IMR-90 (cell line): ENCODE measurements at regions not wholly inside any gene's neighbourhood (a gene's known extent, or its start where the extent isn't known, plus 50 kb on each side); places are given as distances from the start of the nearest gene placed in this dataset.

ENCODE experiments used
- ATAC-seq: fragments of 200-7000 bp; cut with Tn5 transposase; 2 replicates; pipeline ENCODE4 v1.9.1; 2020; ENCODE audit warnings: low read depth, mild to moderate bottlenecking, moderate library complexity
- BruUV-seq: library from RNA; stranded (reverse); fragments of 400-500 nt; replicated peaks from 2 replicates; lab custom pipeline; 2021; lab: Mats Ljungman, UMichigan
- CTCF ChIA-PET: fragments of 300-600 bp; formaldehyde crosslinking; extraction: SDS; loops from one replicate; lab custom pipeline; 2021; ENCODE audit warnings: antibody characterized with exemption; lab: Yijun Ruan, JAX
- POLR2A ChIA-PET: fragments of 300-600 bp; sonication (Branson Sonifier 250); formaldehyde crosslinking; loops from one replicate; lab custom pipeline; 2022; ENCODE audit warnings: antibody characterized with exemption; ENCODE audit not compliant: unreplicated experiment; lab: Charles Lee
- DNase-seq: peaks from one replicate; pipeline ENCODE4 v3.0.0; 2013
- H2AFZ ChIP-seq: replicated peaks from 2 replicates; pipeline ENCODE3; 2013; ENCODE audit warnings: low read length, mild to moderate bottlenecking; ENCODE audit not compliant: poor library complexity
- H2AK5ac ChIP-seq: 2 replicates; pipeline ENCODE4 v1.6.1; 2013; ENCODE audit warnings: low read depth, low read length, inconsistent platforms
- H2AK9ac ChIP-seq: replicated peaks from 2 replicates; pipeline ENCODE3; 2013; ENCODE audit warnings: mild to moderate bottlenecking, low read depth, low read length, moderate library complexity; ENCODE audit not compliant: poor library complexity
- H2BK120ac ChIP-seq: 2 replicates; pipeline ENCODE4 v1.6.1; 2013; ENCODE audit warnings: low read depth, low read length, inconsistent platforms
- H2BK15ac ChIP-seq: 3 replicates; pipeline ENCODE4 v1.6.1; 2013; ENCODE audit warnings: low read depth, low read length, inconsistent platforms
- H2BK20ac ChIP-seq: 2 replicates; pipeline ENCODE4 v1.6.1; 2013; ENCODE audit warnings: low read depth, mild to moderate bottlenecking, inconsistent platforms, low read length, moderate library complexity
- H2BK5ac ChIP-seq: 2 replicates; pipeline ENCODE4 v1.6.1; 2013; ENCODE audit warnings: mild to moderate bottlenecking, low read depth, low read length, inconsistent platforms; ENCODE audit not compliant: poor library complexity, severe bottlenecking
- H3K14ac ChIP-seq: replicated peaks from 2 replicates; pipeline ENCODE4 v1.6.1; 2013; ENCODE audit warnings: low read depth, low read length, inconsistent platforms
- H3K18ac ChIP-seq: 2 replicates; pipeline ENCODE4 v1.6.1; 2013; ENCODE audit warnings: low read depth, low read length, control low read depth
- H3K23ac ChIP-seq: 2 replicates; pipeline ENCODE4 v1.6.1; 2013; ENCODE audit warnings: low read depth, low read length, inconsistent platforms
- H3K27ac ChIP-seq: 2 replicates; pipeline ENCODE4 v1.5.1; 2013; ENCODE audit warnings: mild to moderate bottlenecking, control low read depth, low read length; ENCODE audit not compliant: insufficient read depth
- H3K27me3 ChIP-seq: 2 replicates; pipeline ENCODE4 v1.6.1; 2013; ENCODE audit warnings: low read length; ENCODE audit not compliant: control insufficient read depth, insufficient read depth
- H3K36me3 ChIP-seq: 2 replicates; pipeline ENCODE4 v1.6.1; 2013; ENCODE audit warnings: low read length, mixed read lengths; ENCODE audit not compliant: control insufficient read depth, insufficient read depth
- H3K4ac ChIP-seq: 2 replicates; pipeline ENCODE4 v1.6.1; 2013; ENCODE audit warnings: low read depth, low read length, inconsistent platforms
- H3K4me1 ChIP-seq: 2 replicates; pipeline ENCODE4 v1.6.1; 2013; ENCODE audit warnings: low read length, mixed read lengths; ENCODE audit not compliant: control insufficient read depth, insufficient read depth
- H3K4me2 ChIP-seq: 2 replicates; pipeline ENCODE4 v1.6.1; 2013; ENCODE audit warnings: low read depth, mild to moderate bottlenecking, control low read depth, low read length, moderate library complexity
- H3K4me3 ChIP-seq: 2 replicates; pipeline ENCODE4 v1.5.1; 2013; ENCODE audit warnings: low read depth, mild to moderate bottlenecking, control low read depth, low read length, moderate library complexity; ENCODE audit not compliant: insufficient read depth
- H3K56ac ChIP-seq: 2 replicates; pipeline ENCODE4 v1.6.1; 2013; ENCODE audit warnings: low read length, inconsistent platforms; ENCODE audit not compliant: insufficient read depth; ENCODE audit errors: extremely low read depth
- H3K79me1 ChIP-seq, 2 experiments: 2 replicates each; pipeline ENCODE4 v1.6.1; 2013; ENCODE audit warnings: low read length in 2 of 2, inconsistent platforms in 1 of 2, low read depth in 1 of 2
- H3K9ac ChIP-seq: 2 replicates; pipeline ENCODE4 v1.6.1; 2013; ENCODE audit warnings: low read depth, low read length, control low read depth
- H3K9me1 ChIP-seq: 2 replicates; pipeline ENCODE4 v1.6.1; 2013; ENCODE audit warnings: low read length, inconsistent platforms; ENCODE audit not compliant: insufficient read depth
- H3K9me3 ChIP-seq: 2 replicates; pipeline ENCODE4 v1.6.1; 2013; ENCODE audit warnings: low read length; ENCODE audit not compliant: control insufficient read depth, insufficient read depth
- H4K20me1 ChIP-seq: 2 replicates; pipeline ENCODE4 v1.6.1; 2013; ENCODE audit warnings: low read length, inconsistent platforms; ENCODE audit not compliant: insufficient read depth
- H4K5ac ChIP-seq: 2 replicates; pipeline ENCODE4 v1.6.1; 2013; ENCODE audit warnings: mild to moderate bottlenecking, low read depth, low read length, control low read depth
- H4K8ac ChIP-seq, 2 experiments: 2 replicates each; pipeline ENCODE4 v1.6.1; 2013; ENCODE audit warnings: low read depth in 2 of 2, low read length in 2 of 2, control low read depth in 1 of 2, inconsistent platforms in 1 of 2
- H4K91ac ChIP-seq: 2 replicates; pipeline ENCODE4 v1.6.1; 2013; ENCODE audit warnings: low read depth, low read length, inconsistent platforms; ENCODE audit not compliant: insufficient read depth
- MXI1 ChIP-seq: IDR thresholded peaks from 2 replicates; pipeline ENCODE4 v1.6.1; 2012; ENCODE audit warnings: low read depth, mild to moderate bottlenecking, low read length, moderate library complexity, borderline replicate concordance
- NFE2L2 ChIP-seq: fragments of 150-350 bp; IDR thresholded peaks from 2 replicates; pipeline ENCODE4 v1.6.1; 2016; ENCODE audit warnings: low read depth, mild to moderate bottlenecking, low read length
- RAD21 ChIP-seq: IDR thresholded peaks from 2 replicates; pipeline ENCODE4 v1.6.1; 2012; ENCODE audit warnings: low read length, improper control_type of control experiment
- WGBS, 2 experiments: methylation state at CpG; one replicate each; pipeline versions ENCODE4 v1.1.5 to v1.1.7; 2013; ENCODE audit warnings: missing lambda C conversion rate in 2 of 2; ENCODE audit not compliant: insufficient read length in 1 of 2; ENCODE audit errors: extremely low coverage in 2 of 2; 5-methylcytosine and 5-hydroxymethylcytosine counted together
- dilution Hi-C: fragments of 300-500 bp; cut with HindIII; formaldehyde crosslinking; loops from one replicate; pipeline ENCODE4 v1.14.3; 2018; ENCODE audit warnings: low sequenced_read_pairs; ENCODE audit not compliant: unreplicated experiment
- in situ Hi-C: fragments of 300-500 bp; cut with MboI; formaldehyde crosslinking; loops from 3 replicates; pipeline ENCODE4 v1.14.3; 2019; ENCODE audit warnings: low sequenced_read_pairs, inconsistent platforms, mixed read lengths
- intact Hi-C: fragments of 100-400 bp; cut with micrococcal nuclease; formaldehyde crosslinking; loops from 2 replicates; pipeline ENCODE4 v1.10.0; 2022

DNA sequence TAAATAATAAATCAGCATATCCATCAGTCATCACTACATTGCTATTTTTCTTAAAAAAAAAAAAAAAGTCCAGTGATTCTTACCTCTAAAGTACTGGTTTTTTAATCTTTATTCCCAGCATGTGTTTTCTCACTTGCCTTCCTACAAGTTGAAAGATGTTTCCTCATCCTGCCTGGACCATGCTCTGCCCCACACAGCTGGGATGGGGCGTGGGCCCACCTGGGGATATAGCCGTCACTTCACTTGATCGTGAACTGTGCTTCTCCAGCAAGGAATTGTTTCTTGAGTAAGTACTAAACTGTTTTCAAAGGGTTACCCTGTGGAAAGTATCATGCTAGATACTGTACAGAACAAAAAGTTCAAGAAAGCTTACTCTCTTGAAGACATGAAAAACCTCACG lies 212.6 kb upstream of the HTR1E start:
- Histone ChIP-seq H3K27ac (no peak overlapping the region), H3K18ac (no peak overlapping the region), H3K14ac (no peak overlapping the region), H2BK20ac (no peak overlapping the region), H2AK5ac (no peak overlapping the region), H4K91ac (no peak overlapping the region), H2AK9ac (no peak overlapping the region), H3K4ac (no peak overlapping the region), H3K4me2 (no peak overlapping the region), H2BK120ac (no peak overlapping the region), H3K79me1 (no peaks in the 10 kb centered on the region), H3K56ac (no peak overlapping the region), H2AFZ (no peak overlapping the region), H2BK15ac (no peak overlapping the region), H3K9me1 (no peaks in the 10 kb centered on the region), H3K27me3 (no peaks in the 10 kb centered on the region), H3K36me3 (no peaks in the 10 kb centered on the region), H3K4me3 (no peak overlapping the region), H4K5ac (no peak overlapping the region), H3K23ac (no peak overlapping the region), H3K9ac (no peak overlapping the region), H4K8ac (no peak overlapping the region), H4K20me1 (no peaks in the 10 kb centered on the region), H3K4me1 (no peaks in the 10 kb centered on the region), H3K9me3 (peaks cover 7% of the 10 kb centered on the region), H2BK5ac (no peak overlapping the region)
- in situ Hi-C loops (no loop called here), intact Hi-C loops (no loop called here), dilution Hi-C loops (no loop called here)
- ChIA-PET CTCF (no interaction called here), POLR2A (no interaction called here)
- TF ChIP-seq MXI1 (no peak), RAD21 (no peak), NFE2L2 (no peak)
- no TSS peak for BruUV-seq
- DNase-seq (no peak), ATAC-seq (no peak)
- no CpG with 5 or more reads among the region's 4 CpGs for WGBS, 2 experiments
